K562 (cell line): ENCODE measurements at regions not wholly inside any gene's neighbourhood (a gene's known extent, or its start where the extent isn't known, plus 50 kb on each side); places are given as distances from the start of the nearest gene placed in this dataset.

Experiments used
- ATAC-seq: fragments of 200-7000 bp; cut with Tn5 transposase; 3 replicates; pipeline ENCODE4 v1.9.1; 2020; ENCODE audit warnings: moderate library complexity
- BruUV-seq: library from RNA; stranded (reverse); fragments of 400-500 nt; replicated peaks from 2 replicates; lab custom pipeline; 2021; lab: Mats Ljungman, UMichigan
- CTCF ChIA-PET: fragments of 300-600 bp; formaldehyde crosslinking; extraction: SDS; loops from one replicate; lab custom pipeline; 2021; ENCODE audit warnings: low intra/inter-chr PET ratio; lab: Yijun Ruan, JAX
- POLR2A ChIA-PET: fragments of 300-600, 350-650 bp; sonication (Branson Sonifier 250); formaldehyde crosslinking; extraction: SDS; loops from one replicate; lab custom pipeline; 2021; ENCODE audit warnings: antibody characterized with exemption, inconsistent platforms; lab: Yijun Ruan, JAX
- DNase-seq, 4 experiments: peaks; one replicate each; pipeline versions ENCODE4 v3.0.0 to v3.0.0-alpha.2; 2011 to 2018; ENCODE audit warnings: low spot score in 3 of 4, mixed read lengths in 3 of 4; ENCODE audit errors: extremely low read depth in 1 of 4
- FAIRE-seq: peaks from 2 replicates; lab custom pipeline; 2011; peaks lifted over from hg19 to GRCh38; lab: Jason Lieb, UNC
- H2AFZ ChIP-seq: 2 replicates; pipeline ENCODE4 v1.6.0; 2011; ENCODE audit warnings: low read depth, low read length, control low read depth, inconsistent platforms
- H3K27ac ChIP-seq: fragments of 200-600 bp; 3 replicates; pipeline ENCODE4 v1.8.0; 2011; ENCODE audit warnings: low read depth, mild to moderate bottlenecking, control low read depth, inconsistent platforms, low read length, moderate library complexity, mixed read lengths; ENCODE audit errors: extremely low read depth
- H3K27me3 ChIP-seq, 2 experiments: fragments of 300-600 bp in 1 of 2; 2 replicates in 1 of 2; 3 replicates in 1 of 2; pipeline versions ENCODE4 v1.6.0 to v1.8.0; 2011; ENCODE audit warnings: inconsistent platforms in 2 of 2, low read length in 2 of 2, mild to moderate bottlenecking in 1 of 2, mixed read lengths in 1 of 2, moderate library complexity in 1 of 2; ENCODE audit not compliant: control insufficient read depth in 2 of 2, insufficient read depth in 2 of 2
- H3K36me3 ChIP-seq: fragments of 300-600 bp; 3 replicates; pipeline ENCODE4 v1.8.0; 2011; ENCODE audit warnings: mild to moderate bottlenecking, low read length, inconsistent platforms; ENCODE audit not compliant: control insufficient read depth, insufficient read depth
- H3K4me1 ChIP-seq, 2 experiments: fragments of 200-600 bp in 1 of 2; replicated peaks in 1 of 2; 2 replicates in 1 of 2; 3 replicates in 1 of 2; pipeline versions ENCODE4 v1.5.1 to v1.8.0; 2011; ENCODE audit warnings: inconsistent platforms in 2 of 2, low read length in 2 of 2, mild to moderate bottlenecking in 1 of 2, mixed read lengths in 1 of 2, moderate library complexity in 1 of 2; ENCODE audit not compliant: control insufficient read depth in 2 of 2, insufficient read depth in 2 of 2
- H3K4me2 ChIP-seq: 2 replicates; pipeline ENCODE4 v1.6.1; 2011; ENCODE audit warnings: low read length, control low read depth, inconsistent platforms, mixed read lengths; ENCODE audit not compliant: insufficient read depth
- H3K4me3 ChIP-seq: fragments of 200-600 bp; sonication (generic), shearing (Covaris generic); 2 replicates; pipeline ENCODE4 v1.5.1; 2016; ENCODE audit warnings: control low read depth, inconsistent platforms
- H3K79me2 ChIP-seq: fragments of 200-600 bp; 3 replicates; pipeline ENCODE4 v1.8.0; 2011; ENCODE audit warnings: low read length, inconsistent platforms; ENCODE audit not compliant: control insufficient read depth, insufficient read depth
- H3K9ac ChIP-seq, 2 experiments: 2 replicates each; pipeline versions ENCODE4 v1.6.0 to v1.6.1; 2011; ENCODE audit warnings: low read depth in 2 of 2, low read length in 2 of 2, control low read depth in 1 of 2, inconsistent platforms in 1 of 2, mild to moderate bottlenecking in 1 of 2, mixed read lengths in 1 of 2; ENCODE audit not compliant: insufficient read depth in 1 of 2
- H3K9me1 ChIP-seq: one replicate; pipeline ENCODE4 v1.6.0; 2011; ENCODE audit warnings: inconsistent platforms, mild to moderate bottlenecking, low read length, moderate library complexity; ENCODE audit not compliant: control insufficient read depth, insufficient read depth
- H3K9me3 ChIP-seq: replicated peaks from 2 replicates; pipeline ENCODE4 v1.5.1; 2011; ENCODE audit warnings: low read depth, low read length, inconsistent platforms; ENCODE audit not compliant: control insufficient read depth, insufficient read depth
- H4K20me1 ChIP-seq: replicated peaks from 2 replicates; pipeline ENCODE4 v1.6.1; 2011; ENCODE audit warnings: low read length, inconsistent platforms, mixed read lengths; ENCODE audit not compliant: control insufficient read depth, insufficient read depth
- ARID1B ChIP-seq: fragments of 450-650 bp; IDR thresholded peaks from 2 replicates; pipeline ENCODE4 v1.6.1; 2016; ENCODE audit warnings: antibody characterized with exemption, mild to moderate bottlenecking, inconsistent platforms
- BMI1 ChIP-seq: fragments of 150-350 bp; IDR thresholded peaks from 2 replicates; pipeline ENCODE4 v1.6.1; 2014; ENCODE audit warnings: low read length
- CBFA2T2 ChIP-seq: fragments of 450-650 bp; conservative IDR thresholded peaks from 2 replicates; pipeline ENCODE4 v1.6.1; 2017; ENCODE audit warnings: mild to moderate bottlenecking
- CTBP1 ChIP-seq: fragments of 450-650 bp; IDR thresholded peaks from 2 replicates; pipeline ENCODE4 v1.6.1; 2016; ENCODE audit warnings: borderline replicate concordance
- CXXC5 ChIP-seq: fragments of 250-450 bp; sonication (Bioruptor Pico); IDR thresholded peaks from 2 replicates; pipeline ENCODE4 v1.8.0; 2022; ENCODE audit warnings: inconsistent platforms, mild to moderate bottlenecking, moderate library complexity
- DPF2 ChIP-seq: fragments of 450-650 bp; IDR thresholded peaks from 2 replicates; pipeline ENCODE4 v1.6.1; 2016
- MYNN ChIP-seq, 2 experiments: sonication (generic); formaldehyde crosslinking in 1 of 2; IDR thresholded peaks; 2 replicates each; pipeline versions ENCODE4 v1.5.0 to v1.6.1; 2016 to 2020; ENCODE audit warnings: antibody characterized with exemption in 1 of 2, missing genetic modification reagents in 1 of 2
- POLR2B ChIP-seq: fragments of 450-650 bp; IDR thresholded peaks from 2 replicates; pipeline ENCODE4 v1.6.1; 2018; ENCODE audit warnings: low read depth; ENCODE audit not compliant: partially characterized antibody
- RCOR1 ChIP-seq, 2 experiments: IDR thresholded peaks; 2 replicates each; pipeline ENCODE4 v1.6.1; 2012; ENCODE audit warnings: low read depth in 2 of 2, low read length in 2 of 2, borderline replicate concordance in 1 of 2, improper control_type of control experiment in 1 of 2
- SMARCA4 ChIP-seq: fragments of 450-650 bp; IDR thresholded peaks from 2 replicates; pipeline ENCODE4 v1.6.1; 2016
- TAL1 ChIP-seq: fragments of 450-650 bp; IDR thresholded peaks from 2 replicates; pipeline ENCODE4 v1.6.1; 2016; ENCODE audit warnings: mild to moderate bottlenecking
- TCF3 ChIP-seq: sonication (generic); formaldehyde crosslinking; IDR thresholded peaks from 2 replicates; pipeline ENCODE4 v1.4.0; 2020; ENCODE audit warnings: mild to moderate bottlenecking, missing genetic modification reagents
- TSC22D4 ChIP-seq: fragments of 450-650 bp; IDR thresholded peaks from 2 replicates; pipeline ENCODE4 v1.6.1; 2016; ENCODE audit warnings: missing genetic modification characterization, missing biosample characterization, control low read depth
- WGBS: fragments of 100-300 bp; shearing (Covaris generic); methylation state at CpG from one replicate; pipeline ENCODE4 v1.1.6; 2016; ENCODE audit warnings: low coverage, mixed read lengths; ENCODE audit not compliant: insufficient coverage; ENCODE audit errors: missing lambda C conversion rate; 5-methylcytosine and 5-hydroxymethylcytosine counted together
- in situ Hi-C: fragments of 300-500 bp; cut with MboI; formaldehyde crosslinking; loops from 4 replicates; pipeline ENCODE4 v1.15.0; 2018; ENCODE audit warnings: inconsistent platforms, mixed read lengths
- intact Hi-C: fragments of 100-400 bp; cut with micrococcal nuclease; formaldehyde crosslinking; loops from 2 replicates; pipeline ENCODE4 v1.14.2; 2022
- TF ChIP-seq, protein P1 (sequence below): fragments of 200-600 bp; sonication (generic); IDR thresholded peaks from one replicate; pipeline ENCODE4 v1.6.1; 2012; ENCODE audit warnings: mild to moderate bottlenecking, low read depth, low read length, inconsistent platforms

GRCh38 chr6:33909737-33910136, 105.9 kb upstream of the MLN start:
- Histone ChIP-seq H3K9me1 (peaks cover 4% of the 10 kb centered on the region), H3K4me2 (peak overlapping the region; percentile 9; the same call in 1 of the 2 replicates), H3K27me3 (peaks cover 9 to 10% of the 10 kb centered on the region in 2 experiments), H3K36me3 (no peaks in the 10 kb centered on the region), H3K27ac (no peak overlapping the region), H3K4me1 (peaks cover 21 to 27% of the 10 kb centered on the region in 2 experiments; a peak in 4 of 5 replicates), H3K9me3 (no peaks in the 10 kb centered on the region), H3K9ac (peak overlapping the region in 1 of 2 experiments; percentile 47; a peak in 1 of 4 replicates), H3K4me3 (no peak overlapping the region), H2AFZ (0 out of 2 replicates have a peak overlapping the region, but pooled peaks have one; percentile 20), H3K79me2 (no peaks in the 10 kb centered on the region), H4K20me1 (no peaks in the 10 kb centered on the region)
- ChIA-PET CTCF (no interaction called here), POLR2A (no interaction called here)
- ATAC-seq: no peak
- BruUV-seq: no TSS peak
- FAIRE-seq: peak; percentile 68
- intact Hi-C loops (no loop called here), in situ Hi-C loops (no loop called here)
- 19% methylated on average over 11 of the region's 11 CpGs for WGBS
- peak; percentile 28 to 57 (median 48) for DNase-seq
- peak; percentile 67 for TF ChIP-seq ARID1B
- peak; percentile 31; the same call in 1 of the 2 replicates for TF ChIP-seq CTBP1
- TF ChIP-seq TAL1: peak; percentile 48; the same call in 1 of the 2 replicates
- TF ChIP-seq TSC22D4 (tag): no peak
- TF ChIP-seq BMI1: no peak
- TF ChIP-seq CBFA2T2: peak; percentile 70
- TF ChIP-seq MYNN (IDR thresholded peaks at IDR 0.05): peak; percentile 67; the same call in 1 of the 2 replicates
- TF ChIP-seq MYNN (CRISPR knock-in tag; IDR thresholded peaks at IDR 0.05): no peak
- no peak for TF ChIP-seq POLR2B
- TF ChIP-seq CXXC5 (CRISPR knock-in tag): 0 out of 2 replicates have a peak, but pooled peaks have one; percentile 14
- TF ChIP-seq SMARCA4: 0 out of 2 replicates have a peak, but pooled peaks have one; percentile 16
- TF ChIP-seq RCOR1 (IDR thresholded peaks at IDR 0.05; ENCODE audit: borderline replicate concordance in 1 of 2, low read depth in 2 of 2, low read length in 2 of 2): 0 out of 4 replicates have a peak, but pooled peaks of 1 of the 2 experiments have one; percentile 20
- TF ChIP-seq DPF2: peak; percentile 42; the same call in 1 of the 2 replicates
- TF ChIP-seq TCF3 (CRISPR knock-in tag): peak; percentile 50
- TF ChIP-seq, protein P1, sequence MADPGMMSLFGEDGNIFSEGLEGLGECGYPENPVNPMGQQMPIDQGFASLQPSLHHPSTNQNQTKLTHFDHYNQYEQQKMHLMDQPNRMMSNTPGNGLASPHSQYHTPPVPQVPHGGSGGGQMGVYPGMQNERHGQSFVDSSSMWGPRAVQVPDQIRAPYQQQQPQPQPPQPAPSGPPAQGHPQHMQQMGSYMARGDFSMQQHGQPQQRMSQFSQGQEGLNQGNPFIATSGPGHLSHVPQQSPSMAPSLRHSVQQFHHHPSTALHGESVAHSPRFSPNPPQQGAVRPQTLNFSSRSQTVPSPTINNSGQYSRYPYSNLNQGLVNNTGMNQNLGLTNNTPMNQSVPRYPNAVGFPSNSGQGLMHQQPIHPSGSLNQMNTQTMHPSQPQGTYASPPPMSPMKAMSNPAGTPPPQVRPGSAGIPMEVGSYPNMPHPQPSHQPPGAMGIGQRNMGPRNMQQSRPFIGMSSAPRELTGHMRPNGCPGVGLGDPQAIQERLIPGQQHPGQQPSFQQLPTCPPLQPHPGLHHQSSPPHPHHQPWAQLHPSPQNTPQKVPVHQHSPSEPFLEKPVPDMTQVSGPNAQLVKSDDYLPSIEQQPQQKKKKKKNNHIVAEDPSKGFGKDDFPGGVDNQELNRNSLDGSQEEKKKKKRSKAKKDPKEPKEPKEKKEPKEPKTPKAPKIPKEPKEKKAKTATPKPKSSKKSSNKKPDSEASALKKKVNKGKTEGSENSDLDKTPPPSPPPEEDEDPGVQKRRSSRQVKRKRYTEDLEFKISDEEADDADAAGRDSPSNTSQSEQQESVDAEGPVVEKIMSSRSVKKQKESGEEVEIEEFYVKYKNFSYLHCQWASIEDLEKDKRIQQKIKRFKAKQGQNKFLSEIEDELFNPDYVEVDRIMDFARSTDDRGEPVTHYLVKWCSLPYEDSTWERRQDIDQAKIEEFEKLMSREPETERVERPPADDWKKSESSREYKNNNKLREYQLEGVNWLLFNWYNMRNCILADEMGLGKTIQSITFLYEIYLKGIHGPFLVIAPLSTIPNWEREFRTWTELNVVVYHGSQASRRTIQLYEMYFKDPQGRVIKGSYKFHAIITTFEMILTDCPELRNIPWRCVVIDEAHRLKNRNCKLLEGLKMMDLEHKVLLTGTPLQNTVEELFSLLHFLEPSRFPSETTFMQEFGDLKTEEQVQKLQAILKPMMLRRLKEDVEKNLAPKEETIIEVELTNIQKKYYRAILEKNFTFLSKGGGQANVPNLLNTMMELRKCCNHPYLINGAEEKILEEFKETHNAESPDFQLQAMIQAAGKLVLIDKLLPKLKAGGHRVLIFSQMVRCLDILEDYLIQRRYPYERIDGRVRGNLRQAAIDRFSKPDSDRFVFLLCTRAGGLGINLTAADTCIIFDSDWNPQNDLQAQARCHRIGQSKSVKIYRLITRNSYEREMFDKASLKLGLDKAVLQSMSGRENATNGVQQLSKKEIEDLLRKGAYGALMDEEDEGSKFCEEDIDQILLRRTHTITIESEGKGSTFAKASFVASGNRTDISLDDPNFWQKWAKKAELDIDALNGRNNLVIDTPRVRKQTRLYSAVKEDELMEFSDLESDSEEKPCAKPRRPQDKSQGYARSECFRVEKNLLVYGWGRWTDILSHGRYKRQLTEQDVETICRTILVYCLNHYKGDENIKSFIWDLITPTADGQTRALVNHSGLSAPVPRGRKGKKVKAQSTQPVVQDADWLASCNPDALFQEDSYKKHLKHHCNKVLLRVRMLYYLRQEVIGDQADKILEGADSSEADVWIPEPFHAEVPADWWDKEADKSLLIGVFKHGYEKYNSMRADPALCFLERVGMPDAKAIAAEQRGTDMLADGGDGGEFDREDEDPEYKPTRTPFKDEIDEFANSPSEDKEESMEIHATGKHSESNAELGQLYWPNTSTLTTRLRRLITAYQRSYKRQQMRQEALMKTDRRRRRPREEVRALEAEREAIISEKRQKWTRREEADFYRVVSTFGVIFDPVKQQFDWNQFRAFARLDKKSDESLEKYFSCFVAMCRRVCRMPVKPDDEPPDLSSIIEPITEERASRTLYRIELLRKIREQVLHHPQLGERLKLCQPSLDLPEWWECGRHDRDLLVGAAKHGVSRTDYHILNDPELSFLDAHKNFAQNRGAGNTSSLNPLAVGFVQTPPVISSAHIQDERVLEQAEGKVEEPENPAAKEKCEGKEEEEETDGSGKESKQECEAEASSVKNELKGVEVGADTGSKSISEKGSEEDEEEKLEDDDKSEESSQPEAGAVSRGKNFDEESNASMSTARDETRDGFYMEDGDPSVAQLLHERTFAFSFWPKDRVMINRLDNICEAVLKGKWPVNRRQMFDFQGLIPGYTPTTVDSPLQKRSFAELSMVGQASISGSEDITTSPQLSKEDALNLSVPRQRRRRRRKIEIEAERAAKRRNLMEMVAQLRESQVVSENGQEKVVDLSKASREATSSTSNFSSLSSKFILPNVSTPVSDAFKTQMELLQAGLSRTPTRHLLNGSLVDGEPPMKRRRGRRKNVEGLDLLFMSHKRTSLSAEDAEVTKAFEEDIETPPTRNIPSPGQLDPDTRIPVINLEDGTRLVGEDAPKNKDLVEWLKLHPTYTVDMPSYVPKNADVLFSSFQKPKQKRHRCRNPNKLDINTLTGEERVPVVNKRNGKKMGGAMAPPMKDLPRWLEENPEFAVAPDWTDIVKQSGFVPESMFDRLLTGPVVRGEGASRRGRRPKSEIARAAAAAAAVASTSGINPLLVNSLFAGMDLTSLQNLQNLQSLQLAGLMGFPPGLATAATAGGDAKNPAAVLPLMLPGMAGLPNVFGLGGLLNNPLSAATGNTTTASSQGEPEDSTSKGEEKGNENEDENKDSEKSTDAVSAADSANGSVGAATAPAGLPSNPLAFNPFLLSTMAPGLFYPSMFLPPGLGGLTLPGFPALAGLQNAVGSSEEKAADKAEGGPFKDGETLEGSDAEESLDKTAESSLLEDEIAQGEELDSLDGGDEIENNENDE: no peak
